Glutamatergic neuron (in vitro differentiated cells): ENCODE measurements at regions not wholly inside any gene's neighbourhood (a gene's known extent, or its start where the extent isn't known, plus 50 kb on each side); places are given as distances from the start of the nearest gene placed in this dataset.
A peak's percentile ranks its signal among the peaks of the same experiment; 100 is the strongest.

Experiments used
- DNase-seq: peaks from one replicate; pipeline ENCODE4 v3.0.0; 2022
- H3K27ac Mint-ChIP-seq: one replicate; pipeline ENCODE4 v1.8.0; 2020; ENCODE audit warnings: mild to moderate bottlenecking, mixed read lengths, inconsistent platforms; ENCODE audit not compliant: unreplicated experiment
- H3K27me3 Mint-ChIP-seq: one replicate; pipeline ENCODE4 v1.8.0; 2020; ENCODE audit warnings: mild to moderate bottlenecking, moderate library complexity, mixed read lengths, inconsistent platforms; ENCODE audit not compliant: unreplicated experiment
- H3K36me3 Mint-ChIP-seq: one replicate; pipeline ENCODE4 v1.8.0; 2020; ENCODE audit warnings: mild to moderate bottlenecking, mixed read lengths, inconsistent platforms; ENCODE audit not compliant: unreplicated experiment
- H3K4me1 Mint-ChIP-seq: one replicate; pipeline ENCODE4 v1.8.0; 2020; ENCODE audit warnings: mild to moderate bottlenecking, low read depth, mixed read lengths, inconsistent platforms; ENCODE audit not compliant: unreplicated experiment
- H3K4me3 Mint-ChIP-seq: one replicate; pipeline ENCODE4 v1.8.0; 2020; ENCODE audit warnings: mild to moderate bottlenecking, mixed read lengths, inconsistent platforms; ENCODE audit not compliant: unreplicated experiment
- H3K9me3 Mint-ChIP-seq: one replicate; pipeline ENCODE4 v1.8.0; 2020; ENCODE audit warnings: mild to moderate bottlenecking, moderate library complexity, mixed read lengths, inconsistent platforms; ENCODE audit not compliant: unreplicated experiment
- TF ChIP-seq, protein P1 (sequence below): fragments of 200-600 bp; sonication (generic); IDR thresholded peaks from one replicate; pipeline ENCODE4 v1.5.0; 2021; ENCODE audit not compliant: partially characterized antibody, unreplicated experiment

DNA sequence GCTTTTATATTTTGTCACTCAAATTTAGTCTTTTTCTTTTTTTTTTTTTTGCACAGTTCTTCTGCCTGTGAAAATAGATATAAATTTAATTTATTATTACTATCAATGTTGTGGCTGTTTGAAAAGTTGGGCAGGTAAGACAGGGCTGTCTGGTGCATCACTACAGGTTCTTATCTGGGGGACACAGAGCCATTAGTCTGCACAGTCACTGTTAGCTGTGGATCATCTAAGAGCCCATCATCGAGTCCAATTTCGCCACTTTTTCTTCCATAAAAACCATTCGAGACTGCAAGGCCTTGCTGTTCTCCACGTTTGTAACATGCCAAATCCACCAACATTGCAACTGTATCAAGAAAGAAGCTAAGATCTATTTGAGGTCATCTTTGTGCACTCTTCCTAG lies 325.6 kb upstream of the UMPS start:
- Mint-ChIP-seq H3K27me3 (peaks cover 7% of the 10 kb centered on the region), H3K9me3 (peaks cover 18% of the 10 kb centered on the region), H3K36me3 (peaks cover 19% of the 10 kb centered on the region), H3K4me1 (peaks cover 25% of the 10 kb centered on the region), H3K27ac (peak overlapping the region; percentile 10), H3K4me3 (no peak overlapping the region)
- no peak for DNase-seq
- TF ChIP-seq, protein P1, sequence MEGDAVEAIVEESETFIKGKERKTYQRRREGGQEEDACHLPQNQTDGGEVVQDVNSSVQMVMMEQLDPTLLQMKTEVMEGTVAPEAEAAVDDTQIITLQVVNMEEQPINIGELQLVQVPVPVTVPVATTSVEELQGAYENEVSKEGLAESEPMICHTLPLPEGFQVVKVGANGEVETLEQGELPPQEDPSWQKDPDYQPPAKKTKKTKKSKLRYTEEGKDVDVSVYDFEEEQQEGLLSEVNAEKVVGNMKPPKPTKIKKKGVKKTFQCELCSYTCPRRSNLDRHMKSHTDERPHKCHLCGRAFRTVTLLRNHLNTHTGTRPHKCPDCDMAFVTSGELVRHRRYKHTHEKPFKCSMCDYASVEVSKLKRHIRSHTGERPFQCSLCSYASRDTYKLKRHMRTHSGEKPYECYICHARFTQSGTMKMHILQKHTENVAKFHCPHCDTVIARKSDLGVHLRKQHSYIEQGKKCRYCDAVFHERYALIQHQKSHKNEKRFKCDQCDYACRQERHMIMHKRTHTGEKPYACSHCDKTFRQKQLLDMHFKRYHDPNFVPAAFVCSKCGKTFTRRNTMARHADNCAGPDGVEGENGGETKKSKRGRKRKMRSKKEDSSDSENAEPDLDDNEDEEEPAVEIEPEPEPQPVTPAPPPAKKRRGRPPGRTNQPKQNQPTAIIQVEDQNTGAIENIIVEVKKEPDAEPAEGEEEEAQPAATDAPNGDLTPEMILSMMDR = no peak

- Mint-ChIP-seq H3K9me3 (peaks cover 15% of the 10 kb centered on the region), H3K27me3 (peaks cover 8% of the 10 kb centered on the region), H3K4me3 (no peak overlapping the region), H3K36me3 (peaks cover 8% of the 10 kb centered on the region), H3K4me1 (peaks cover 15% of the 10 kb centered on the region), H3K27ac (no peak overlapping the region)
- DNase-seq = no peak
- TF ChIP-seq, protein P1 = no peak
Observed at GRCh38 chr3:124407260-124407659, 323.0 kb upstream of the UMPS start.

- Mint-ChIP-seq H3K4me3 (no peak overlapping the region), H3K4me1 (no peaks in the 10 kb centered on the region), H3K27me3 (peaks cover 9% of the 10 kb centered on the region), H3K9me3 (peaks cover 21% of the 10 kb centered on the region), H3K27ac (no peak overlapping the region), H3K36me3 (peaks cover 6% of the 10 kb centered on the region)
- DNase-seq = no peak
- TF ChIP-seq, protein P1 = no peak
Observed at GRCh38 chr3:124409650-124410275, 320.5 kb upstream of the UMPS start.

DNA sequence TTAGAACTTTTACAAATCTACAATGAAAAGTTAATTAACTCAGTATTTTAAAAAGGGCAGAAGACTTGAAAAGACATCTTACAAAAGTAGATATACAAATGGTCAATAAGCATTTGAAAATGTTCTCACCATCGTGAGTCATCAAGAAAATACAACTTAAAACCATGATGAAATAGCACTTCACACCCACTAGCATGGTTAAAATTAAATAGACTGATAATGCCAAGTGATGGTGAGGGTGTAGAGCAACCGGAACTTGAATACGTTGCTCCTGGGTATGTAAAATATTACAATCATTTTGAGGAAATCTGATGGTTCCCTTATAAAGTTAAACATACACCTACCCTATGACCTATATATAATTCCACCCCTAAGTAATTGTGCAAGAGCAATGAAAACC lies 319.8 kb upstream of the UMPS start:
- Mint-ChIP-seq H3K4me1 (no peaks in the 10 kb centered on the region), H3K36me3 (no peaks in the 10 kb centered on the region), H3K9me3 (peaks cover 18% of the 10 kb centered on the region), H3K4me3 (no peak overlapping the region), H3K27ac (no peak overlapping the region), H3K27me3 (peaks cover 9% of the 10 kb centered on the region)
- no peak for DNase-seq
- TF ChIP-seq, protein P1 = no peak

DNA sequence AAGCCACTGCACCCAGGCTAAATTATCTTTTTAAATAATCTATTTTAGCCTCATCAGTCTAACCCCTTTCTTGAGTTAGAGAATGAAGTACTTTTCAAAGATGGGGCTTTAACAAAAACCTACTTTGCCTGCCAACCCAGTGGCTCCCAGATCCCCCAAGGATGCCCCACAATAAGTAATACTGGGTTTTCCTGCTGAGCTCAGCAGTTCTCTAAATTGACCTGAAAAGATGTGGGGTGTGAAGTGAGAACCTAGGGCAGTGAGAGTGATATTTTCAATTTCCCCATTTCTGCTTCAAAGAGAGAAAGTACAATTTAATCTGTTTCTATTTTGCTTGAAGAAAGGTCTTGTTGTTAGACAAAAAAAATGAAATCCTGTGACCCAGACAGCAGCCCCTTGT lies 318.5 kb upstream of the UMPS start:
- peaks cover 16% of the 10 kb centered on the region for H3K27me3 Mint-ChIP-seq
- no peak overlapping the region for H3K27ac Mint-ChIP-seq
- DNase-seq = no peak
- peaks cover 23% of the 10 kb centered on the region for H3K9me3 Mint-ChIP-seq
- H3K4me3 Mint-ChIP-seq = no peak overlapping the region
- TF ChIP-seq, protein P1 = no peak
- no peaks in the 10 kb centered on the region for H3K4me1 Mint-ChIP-seq
- H3K36me3 Mint-ChIP-seq = no peaks in the 10 kb centered on the region
